ENCODE measurements at regions not wholly inside any gene's neighbourhood (a gene's known extent, or its start where the extent isn't known, plus 50 kb on each side); places are given as distances from the start of the nearest gene placed in this dataset.

DNA sequence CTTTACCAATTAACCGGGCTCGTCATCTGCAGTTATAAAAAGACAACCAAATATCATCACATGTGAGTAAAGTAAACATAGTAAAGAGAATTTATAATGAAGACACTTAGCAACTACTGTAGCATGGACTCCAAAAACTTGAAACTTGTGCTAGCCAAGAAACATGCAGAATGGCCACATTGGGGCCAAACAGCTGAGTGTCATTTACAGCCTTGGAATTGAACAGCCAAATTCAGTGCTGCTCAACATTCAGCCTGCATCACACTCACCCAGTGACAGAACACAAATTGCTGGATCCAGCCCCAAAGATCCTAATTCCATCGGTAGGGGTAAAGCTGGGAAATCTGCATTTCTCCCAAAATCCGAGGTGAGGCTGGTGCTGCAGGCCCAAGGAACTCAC lies 224.8 kb upstream of the GYPC start:
- Histone ChIP-seq H3K4me2 (ENCODE audit: low read length) (no peak overlapping the region), H3F3A (ENCODE audit: insufficient read depth, low read length) (no peaks in the 10 kb centered on the region), H2AFZ (ENCODE audit: low read length) (no peak overlapping the region), H4K20me1 (ENCODE audit: insufficient read depth, low read length) (no peaks in the 10 kb centered on the region), H3K9me2 (ENCODE audit: low read depth, low read length) (no peaks in the 10 kb centered on the region), H3K36me3 (ENCODE audit: insufficient read depth, low read length) (no peaks in the 10 kb centered on the region), H3K9ac (ENCODE audit: low read length) (no peak overlapping the region), H3K4me1 (ENCODE audit: insufficient read depth, low read length, severe bottlenecking) (no peaks in the 10 kb centered on the region), H3K27me3 (ENCODE audit: insufficient read depth, low read length) (no peaks in the 10 kb centered on the region), H3K79me2 (ENCODE audit: insufficient read depth, low read length) (no peaks in the 10 kb centered on the region), H3K9me3 (ENCODE audit: low read length) (no peaks in the 10 kb centered on the region), H3K4me3 (ENCODE audit: low read depth, low read length, poor library complexity, severe bottlenecking) (no peak overlapping the region), H3K27ac (ENCODE audit: low read depth, low read length, poor library complexity, severe bottlenecking) (no peak overlapping the region)
- TF ChIP-seq, protein P1, sequence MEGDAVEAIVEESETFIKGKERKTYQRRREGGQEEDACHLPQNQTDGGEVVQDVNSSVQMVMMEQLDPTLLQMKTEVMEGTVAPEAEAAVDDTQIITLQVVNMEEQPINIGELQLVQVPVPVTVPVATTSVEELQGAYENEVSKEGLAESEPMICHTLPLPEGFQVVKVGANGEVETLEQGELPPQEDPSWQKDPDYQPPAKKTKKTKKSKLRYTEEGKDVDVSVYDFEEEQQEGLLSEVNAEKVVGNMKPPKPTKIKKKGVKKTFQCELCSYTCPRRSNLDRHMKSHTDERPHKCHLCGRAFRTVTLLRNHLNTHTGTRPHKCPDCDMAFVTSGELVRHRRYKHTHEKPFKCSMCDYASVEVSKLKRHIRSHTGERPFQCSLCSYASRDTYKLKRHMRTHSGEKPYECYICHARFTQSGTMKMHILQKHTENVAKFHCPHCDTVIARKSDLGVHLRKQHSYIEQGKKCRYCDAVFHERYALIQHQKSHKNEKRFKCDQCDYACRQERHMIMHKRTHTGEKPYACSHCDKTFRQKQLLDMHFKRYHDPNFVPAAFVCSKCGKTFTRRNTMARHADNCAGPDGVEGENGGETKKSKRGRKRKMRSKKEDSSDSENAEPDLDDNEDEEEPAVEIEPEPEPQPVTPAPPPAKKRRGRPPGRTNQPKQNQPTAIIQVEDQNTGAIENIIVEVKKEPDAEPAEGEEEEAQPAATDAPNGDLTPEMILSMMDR (IDR thresholded peaks at IDR 0.05; ENCODE audit: low read length), result no peak

DNA sequence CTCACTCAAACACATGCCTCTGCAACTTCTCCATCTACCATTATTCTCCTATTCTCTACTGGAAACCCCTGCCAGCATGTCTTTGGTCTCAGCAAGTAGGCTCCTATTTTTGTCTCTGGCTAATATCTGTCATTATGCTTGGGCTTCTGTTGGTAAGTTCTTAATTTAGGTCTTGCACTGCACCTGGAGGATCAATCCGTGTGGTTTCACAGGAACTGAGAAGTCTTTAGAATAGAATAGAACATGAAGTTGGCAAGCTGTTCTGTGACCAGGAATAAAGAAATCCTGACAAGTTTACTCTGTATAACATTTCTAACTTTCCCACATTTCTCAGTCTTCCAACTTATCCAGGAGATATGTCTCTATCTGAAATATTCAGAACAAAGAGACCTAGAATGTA lies 219.5 kb upstream of the GYPC start:
- TF ChIP-seq EZH2 (IDR thresholded peaks at IDR 0.05; ENCODE audit: borderline replicate concordance, low read length), result no peak
- TF ChIP-seq, protein P1 (IDR thresholded peaks at IDR 0.05; ENCODE audit: low read length), result no peak
- Histone ChIP-seq H3K36me3 (ENCODE audit: insufficient read depth, low read length) (no peaks in the 10 kb centered on the region), H3K27ac (ENCODE audit: low read depth, low read length, poor library complexity, severe bottlenecking) (no peak overlapping the region), H3K9me2 (ENCODE audit: low read depth, low read length) (no peaks in the 10 kb centered on the region), H3F3A (ENCODE audit: insufficient read depth, low read length) (no peaks in the 10 kb centered on the region), H3K4me1 (ENCODE audit: insufficient read depth, low read length, severe bottlenecking) (no peaks in the 10 kb centered on the region), H3K4me2 (ENCODE audit: low read length) (no peak overlapping the region), H2AFZ (ENCODE audit: low read length) (no peak overlapping the region), H3K9ac (ENCODE audit: low read length) (no peak overlapping the region), H4K20me1 (ENCODE audit: insufficient read depth, low read length) (no peaks in the 10 kb centered on the region), H3K79me2 (ENCODE audit: insufficient read depth, low read length) (no peaks in the 10 kb centered on the region), H3K9me3 (ENCODE audit: low read length) (no peaks in the 10 kb centered on the region), H3K27me3 (ENCODE audit: insufficient read depth, low read length) (no peaks in the 10 kb centered on the region), H3K4me3 (ENCODE audit: low read depth, low read length, poor library complexity, severe bottlenecking) (no peak overlapping the region)

DNA sequence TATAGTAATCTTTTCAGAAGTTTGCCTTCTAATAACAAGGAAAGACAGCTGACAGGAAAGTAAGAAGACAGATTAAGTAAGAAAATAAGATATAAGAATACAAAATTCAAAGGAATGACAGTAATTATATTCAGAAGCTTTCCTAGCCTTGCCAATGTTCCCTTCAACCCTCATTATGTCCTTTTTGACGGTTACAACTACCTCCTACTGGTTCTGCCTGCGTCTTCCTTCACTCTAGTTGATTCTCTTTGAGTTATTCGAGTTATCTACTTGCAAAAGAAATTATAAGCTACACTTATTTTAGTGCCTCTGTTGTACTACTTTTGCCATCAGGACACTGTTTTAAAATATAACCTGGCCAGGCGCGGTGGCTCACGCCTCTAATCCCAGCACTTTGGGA lies 218.9 kb upstream of the GYPC start:
- Histone ChIP-seq H3K79me2 (ENCODE audit: insufficient read depth, low read length) (no peaks in the 10 kb centered on the region), H3K9ac (ENCODE audit: low read length) (no peak overlapping the region), H3K4me2 (ENCODE audit: low read length) (no peak overlapping the region), H3F3A (ENCODE audit: insufficient read depth, low read length) (no peaks in the 10 kb centered on the region), H3K36me3 (ENCODE audit: insufficient read depth, low read length) (no peaks in the 10 kb centered on the region), H3K9me3 (ENCODE audit: low read length) (no peaks in the 10 kb centered on the region), H3K27me3 (ENCODE audit: insufficient read depth, low read length) (no peaks in the 10 kb centered on the region), H3K9me2 (ENCODE audit: low read depth, low read length) (no peaks in the 10 kb centered on the region), H3K4me3 (ENCODE audit: low read depth, low read length, poor library complexity, severe bottlenecking) (no peak overlapping the region), H2AFZ (ENCODE audit: low read length) (no peak overlapping the region), H3K4me1 (ENCODE audit: insufficient read depth, low read length, severe bottlenecking) (no peaks in the 10 kb centered on the region), H4K20me1 (ENCODE audit: insufficient read depth, low read length) (no peaks in the 10 kb centered on the region), H3K27ac (ENCODE audit: low read depth, low read length, poor library complexity, severe bottlenecking) (no peak overlapping the region)
- TF ChIP-seq EZH2 (IDR thresholded peaks at IDR 0.05; ENCODE audit: borderline replicate concordance, low read length), result no peak
- TF ChIP-seq, protein P1 (IDR thresholded peaks at IDR 0.05; ENCODE audit: low read length), result no peak
